Thymus (tissue), 11 donors: ENCODE measurements at regions not wholly inside any gene's neighbourhood (a gene's known extent, or its start where the extent isn't known, plus 50 kb on each side); places are given as distances from the start of the nearest gene placed in this dataset.
A peak's percentile ranks its signal among the peaks of the same experiment; 100 is the strongest.

Experiments used
- DNase-seq, 9 donors: peaks; one replicate each; pipeline ENCODE4 v3.0.0-alpha.2; 2013; ENCODE audit warnings: low spot score in 9 of 9, low read depth in 6 of 9, missing footprints in 1 of 9
- H3K27ac ChIP-seq, 2 donors: one replicate each; pipeline ENCODE4 v1.5.1; 2013; ENCODE audit warnings: control low read depth in 1 of 2, low read depth in 1 of 2, low read length in 1 of 2, mild to moderate bottlenecking in 1 of 2, moderate library complexity in 1 of 2
- H3K27me3 ChIP-seq, 2 donors: one replicate each; pipeline ENCODE4 v1.5.1; 2013; ENCODE audit warnings: low read length in 1 of 2; ENCODE audit not compliant: control insufficient read depth in 2 of 2, insufficient read depth in 1 of 2
- H3K36me3 ChIP-seq, 2 donors: one replicate each; pipeline ENCODE4 v1.5.1; 2013; ENCODE audit warnings: low read length in 1 of 2, mild to moderate bottlenecking in 1 of 2, moderate library complexity in 1 of 2; ENCODE audit not compliant: control insufficient read depth in 2 of 2, insufficient read depth in 2 of 2
- H3K4me1 ChIP-seq, 2 donors: one replicate each; pipeline ENCODE4 v1.5.1; 2013; ENCODE audit warnings: low read length in 2 of 2; ENCODE audit not compliant: control insufficient read depth in 2 of 2, insufficient read depth in 2 of 2
- H3K4me3 ChIP-seq, 2 donors: one replicate each; pipeline ENCODE4 v1.5.1; 2013; ENCODE audit warnings: low read length in 2 of 2, control low read depth in 1 of 2, mild to moderate bottlenecking in 1 of 2
- H3K9me3 ChIP-seq, 2 donors: one replicate each; pipeline ENCODE4 v1.5.1; 2013; ENCODE audit warnings: low read length in 1 of 2, mild to moderate bottlenecking in 1 of 2; ENCODE audit not compliant: control insufficient read depth in 2 of 2, insufficient read depth in 1 of 2
- WGBS: extraction: QIAGEN DNeasy Blood & Tissue Kit; methylation state at CpG from one replicate; pipeline ENCODE4 v1.1.7; 2013; 5-methylcytosine and 5-hydroxymethylcytosine counted together
- donor health status: healthy.

DNA sequence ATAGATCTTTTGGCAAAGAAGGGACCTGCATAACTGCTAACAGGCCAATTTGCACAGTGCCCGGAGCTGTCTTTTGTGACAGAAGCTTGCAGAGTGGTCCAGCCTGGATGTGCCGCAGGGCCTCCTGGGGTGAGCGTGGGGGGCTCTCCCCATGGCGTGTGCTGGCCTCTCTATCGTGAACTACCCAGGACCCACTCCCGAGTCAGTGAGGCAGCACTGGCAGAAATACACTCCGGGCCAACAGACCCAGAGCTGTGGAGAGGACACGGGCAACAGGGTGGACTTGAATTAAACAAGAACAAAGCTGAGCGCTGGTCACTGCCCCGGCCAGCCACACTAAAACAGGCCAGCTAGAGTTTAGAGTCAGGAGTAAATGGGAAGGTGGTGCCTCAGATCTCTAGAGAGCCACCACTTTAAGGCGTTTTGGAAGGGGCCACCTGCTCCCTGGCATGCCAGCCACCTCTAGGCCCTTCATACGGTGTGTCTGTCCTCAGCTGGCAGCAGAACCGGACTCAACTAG lies 152.1 kb downstream of the KLF13 start:
- Histone ChIP-seq H3K27ac (no peak overlapping the region), H3K4me1 (peaks cover 20% of the 10 kb centered on the region in 2 donors), H3K9me3 (no peaks in the 10 kb centered on the region), H3K4me3 (no peak overlapping the region), H3K36me3 (no peaks in the 10 kb centered on the region), H3K27me3 (peaks cover 18 to 19% of the 10 kb centered on the region in 2 donors)
- DNase-seq = no peak
- 96% methylated on average over 13 of the region's 13 CpGs for WGBS

DNA sequence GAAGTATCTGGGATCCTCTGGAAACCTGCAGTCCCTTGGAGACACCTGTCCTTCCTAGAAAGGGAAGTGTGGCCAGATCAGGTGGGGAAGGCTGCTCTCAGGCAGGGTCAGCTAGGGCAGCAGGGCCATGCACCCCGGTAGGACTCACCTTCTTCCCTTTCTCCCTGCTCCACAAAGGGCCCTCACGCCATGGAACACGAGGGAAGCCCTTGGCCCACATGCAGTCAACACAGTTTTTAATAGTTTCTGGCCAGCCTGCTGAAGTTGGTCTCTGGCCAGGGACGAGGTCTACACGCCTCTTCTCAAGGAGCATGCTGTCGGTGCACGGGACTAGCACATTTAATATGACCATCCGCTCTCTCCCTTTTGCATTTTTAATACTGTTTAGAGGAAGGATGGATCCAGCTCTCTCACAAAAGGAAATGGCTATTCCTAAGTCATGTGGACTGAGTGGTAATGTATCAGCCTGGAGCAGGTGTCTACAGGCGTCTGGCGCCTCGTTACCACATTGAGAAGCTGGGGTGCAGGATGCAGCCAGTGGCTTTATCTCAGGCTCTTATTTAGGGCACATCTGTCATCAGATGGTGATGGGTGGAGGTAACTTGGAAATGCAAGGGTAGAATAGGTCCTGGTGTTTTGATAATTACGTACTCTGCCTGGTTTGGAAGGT lies 153.9 kb downstream of the KLF13 start:
- peak in 4 of 9 donors; percentile 33 to 69 (median 42) for DNase-seq
- Histone ChIP-seq H3K27ac (no peak overlapping the region), H3K36me3 (no peaks in the 10 kb centered on the region), H3K4me1 (peaks cover 20 to 24% of the 10 kb centered on the region in 2 donors), H3K9me3 (peaks cover 7% of the 10 kb centered on the region in 2 donors), H3K27me3 (peaks cover 27 to 36% of the 10 kb centered on the region in 2 donors), H3K4me3 (no peak overlapping the region)
- 71% methylated on average over 12 of the region's 12 CpGs for WGBS

DNA sequence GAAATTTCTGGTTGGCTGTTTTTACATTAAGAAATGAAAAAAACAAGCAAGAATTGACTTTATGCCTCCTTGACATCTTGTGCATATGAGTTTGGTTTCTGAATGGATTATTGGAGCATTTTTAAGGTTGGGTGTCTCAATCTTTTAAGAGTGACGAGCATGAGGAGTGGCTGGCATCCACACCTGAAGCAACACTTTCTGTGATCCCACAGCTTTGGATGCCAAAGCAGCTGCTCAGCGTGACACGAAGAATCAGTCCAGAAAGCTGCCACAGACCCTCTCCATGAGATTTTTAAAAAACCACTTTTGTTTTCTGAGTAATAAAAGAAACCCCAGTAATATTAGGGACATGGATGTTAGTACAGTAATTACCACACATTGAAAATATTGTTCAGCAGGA lies 154.5 kb downstream of the KLF13 start:
- 85% methylated on average over 3 of the region's 3 CpGs for WGBS
- Histone ChIP-seq H3K27me3 (peaks cover 27 to 40% of the 10 kb centered on the region in 2 donors), H3K27ac (no peak overlapping the region), H3K9me3 (peaks cover 7% of the 10 kb centered on the region in 2 donors), H3K4me3 (no peak overlapping the region), H3K36me3 (no peaks in the 10 kb centered on the region), H3K4me1 (peaks cover 20 to 30% of the 10 kb centered on the region in 2 donors)
- DNase-seq = no peak

DNA sequence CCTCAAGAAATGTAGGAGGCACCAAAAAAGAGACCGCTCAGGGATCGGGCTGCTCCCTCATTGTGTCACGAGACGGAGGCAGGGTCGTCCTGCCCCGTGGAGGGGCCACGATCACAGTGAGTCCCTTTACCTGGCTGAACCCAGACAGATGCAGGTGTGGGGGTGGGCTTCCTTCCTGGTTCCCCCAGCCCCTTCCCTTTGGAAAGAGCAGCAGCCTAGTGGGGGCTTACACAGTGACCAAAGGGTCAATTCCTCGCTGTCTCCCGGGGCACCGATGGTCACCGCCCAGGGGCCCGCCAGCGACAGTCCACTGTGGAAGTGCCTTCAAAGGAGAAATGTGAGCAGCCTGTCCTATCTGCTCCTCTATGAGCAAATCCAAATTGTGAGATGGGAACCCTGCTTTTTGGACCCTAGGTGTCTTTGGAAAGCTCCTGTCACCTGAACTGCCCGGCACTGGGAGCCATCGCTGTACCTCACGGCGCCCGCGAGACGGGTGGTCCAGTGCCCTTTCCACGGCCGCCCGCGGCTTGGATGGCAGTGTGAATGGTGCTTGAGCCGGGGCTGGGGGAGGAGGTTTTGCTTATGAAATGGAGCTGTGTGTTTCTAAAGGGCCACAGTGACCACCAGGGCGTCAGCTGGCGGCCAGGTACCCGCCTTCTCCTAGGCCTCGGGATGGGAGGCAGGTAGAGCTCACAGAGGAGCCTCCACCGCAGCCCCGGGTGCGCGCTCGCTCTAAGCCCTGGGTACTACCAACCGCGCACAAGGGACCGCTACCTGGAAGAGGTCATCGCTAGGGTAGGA lies 155.7 kb downstream of the KLF13 start:
- H3K9me3 ChIP-seq = peaks cover 7% of the 10 kb centered on the region in 2 donors
- peaks cover 21 to 40% of the 10 kb centered on the region in 2 donors for H3K4me1 ChIP-seq
- 97% methylated on average over 38 of the region's 38 CpGs for WGBS
- peak overlapping the region; percentile 22 to 62 for H3K4me3 ChIP-seq
- DNase-seq = no peak
- no peaks in the 10 kb centered on the region for H3K36me3 ChIP-seq
- no peak overlapping the region for H3K27ac ChIP-seq
- H3K27me3 ChIP-seq = peaks cover 27 to 43% of the 10 kb centered on the region in 2 donors

DNA sequence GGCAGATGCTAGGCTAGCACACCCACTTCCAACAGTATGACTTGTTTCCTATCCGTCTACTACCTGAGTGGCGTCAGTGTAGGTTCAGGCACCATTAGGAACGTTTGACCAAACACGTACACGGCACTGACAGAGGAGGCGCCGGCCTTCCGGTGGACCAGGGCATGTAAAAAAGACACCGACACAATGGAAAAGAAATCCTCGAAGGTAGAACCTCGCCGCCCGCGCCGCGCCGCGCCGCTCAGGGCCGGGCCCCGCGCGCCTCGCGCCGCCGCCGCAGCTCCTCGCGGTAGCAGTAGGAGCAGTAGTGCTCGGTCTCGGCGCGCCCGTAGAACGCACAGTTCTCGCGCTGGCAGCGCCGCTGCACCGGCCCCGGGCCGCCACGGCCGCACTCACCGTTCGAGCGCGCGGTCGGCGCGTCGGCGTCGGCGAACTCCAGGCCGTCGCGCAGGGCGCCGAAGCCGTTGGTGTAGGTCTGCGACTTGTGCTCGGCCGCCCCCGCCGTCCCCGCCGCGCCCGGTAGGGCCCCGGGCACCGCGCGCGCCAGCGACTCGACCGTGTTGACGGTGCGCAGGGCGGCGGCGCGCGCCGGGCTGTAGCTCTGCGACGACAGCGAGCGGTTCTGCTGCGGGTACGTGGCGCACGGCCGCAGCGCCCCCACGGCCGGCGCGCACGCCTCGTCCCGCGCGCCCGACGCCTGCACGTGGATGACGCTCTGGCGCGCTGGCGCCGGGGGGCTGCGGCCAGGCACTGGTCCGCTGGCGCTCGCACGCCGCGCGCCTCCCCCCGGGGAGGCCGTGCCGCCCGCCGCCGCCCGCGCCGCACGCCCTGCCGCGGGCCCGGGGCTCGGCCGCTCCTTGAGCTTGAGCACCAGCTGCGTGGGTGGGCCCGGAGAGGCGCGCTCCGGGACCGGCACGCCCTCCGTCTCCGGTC lies 156.7 kb downstream of the KLF13 start:
- H3K4me1 ChIP-seq = peaks cover 31 to 50% of the 10 kb centered on the region in 2 donors
- H3K27me3 ChIP-seq = peaks cover 27 to 43% of the 10 kb centered on the region in 2 donors
- peaks cover 7% of the 10 kb centered on the region in 2 donors for H3K9me3 ChIP-seq
- H3K4me3 ChIP-seq = peak overlapping the region; percentile 22 to 62
- peak in 3 of 9 donors; percentile 39 to 61 (median 43) for DNase-seq
- peak overlapping the region in 1 of 2 donors; percentile 55 for H3K27ac ChIP-seq
- no peaks in the 10 kb centered on the region for H3K36me3 ChIP-seq
- WGBS = 4% methylated on average over 146 of the region's 147 CpGs

DNA sequence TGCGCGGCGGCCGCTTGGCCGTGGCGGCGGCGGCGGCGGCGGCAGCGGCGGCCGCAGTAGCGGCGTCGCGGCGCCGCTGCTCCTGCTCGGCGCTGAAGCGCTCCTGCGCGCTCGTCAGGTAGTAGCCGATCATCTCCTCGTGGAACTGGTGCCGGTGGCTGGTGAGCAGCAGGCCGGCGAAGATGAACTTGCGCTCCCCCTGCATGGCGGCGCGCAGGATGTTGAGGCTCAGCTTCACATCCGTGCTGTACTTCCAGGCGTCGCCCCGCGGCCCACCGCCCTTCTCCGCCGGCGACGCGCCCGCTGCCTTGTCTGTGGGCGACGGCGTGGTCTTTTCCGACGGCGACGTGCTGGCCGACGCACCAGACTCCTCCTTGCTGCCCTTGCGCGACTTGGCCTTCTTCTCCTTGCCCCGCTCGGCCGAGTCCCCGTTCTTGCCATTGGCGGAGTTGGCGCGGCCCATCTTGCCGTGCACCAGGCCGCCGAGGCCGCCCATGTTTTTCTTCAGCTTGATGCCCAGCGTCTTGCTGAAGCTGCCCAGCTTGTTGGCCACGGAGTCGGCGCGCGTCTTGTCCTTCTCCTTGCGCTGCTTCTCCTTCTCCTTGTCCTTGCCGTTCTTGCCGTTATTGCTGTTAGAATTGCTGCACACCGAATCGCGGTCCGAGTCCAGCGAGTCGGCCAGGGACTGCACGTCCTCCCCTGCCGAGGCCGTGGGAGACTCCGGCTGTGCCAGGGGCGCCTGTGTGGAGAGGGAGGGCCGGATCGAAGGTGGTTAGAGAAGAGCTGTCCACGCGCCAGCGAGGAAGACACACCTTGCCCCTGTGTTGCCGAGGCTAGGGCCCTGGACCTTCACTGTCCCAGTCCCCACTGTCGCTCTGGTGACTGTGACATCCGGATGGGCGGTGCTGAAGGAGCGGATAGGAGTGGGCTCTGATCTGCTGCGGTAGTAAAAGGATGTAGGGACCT lies 157.6 kb downstream of the KLF13 start:
- H3K27ac ChIP-seq = peak overlapping the region in 1 of 2 donors; percentile 15
- peak in 2 of 9 donors; percentile 35 to 53 for DNase-seq
- whole genome bisulfite sequencing = 65% methylated on average over 100 of the region's 100 CpGs
- H3K36me3 ChIP-seq = no peaks in the 10 kb centered on the region
- H3K9me3 ChIP-seq = peaks cover 7% of the 10 kb centered on the region in 2 donors
- peaks cover 27 to 41% of the 10 kb centered on the region in 2 donors for H3K27me3 ChIP-seq
- H3K4me3 ChIP-seq = peak overlapping the region in 1 of 2 donors; percentile 62
- H3K4me1 ChIP-seq = peaks cover 33 to 58% of the 10 kb centered on the region in 2 donors

DNA sequence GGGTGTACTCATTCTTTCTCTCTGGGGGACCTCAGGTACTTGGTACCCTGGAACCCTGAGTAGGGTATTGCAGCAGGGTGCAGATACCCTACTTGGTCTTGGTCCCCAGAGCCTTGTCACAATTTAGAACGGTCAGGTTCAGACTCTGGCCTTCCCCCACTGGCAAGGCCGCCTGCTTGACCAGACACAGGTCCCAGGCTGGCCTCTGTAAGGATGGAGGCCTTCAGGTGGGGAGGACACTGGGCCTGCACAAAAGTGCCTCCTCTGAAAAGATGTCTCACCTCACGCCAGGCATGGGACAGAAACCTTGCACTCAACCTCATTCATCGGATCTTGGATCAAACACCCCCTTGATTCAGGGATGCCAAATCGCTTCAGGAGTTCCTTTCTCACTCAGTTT lies 158.4 kb downstream of the KLF13 start:
- H3K9me3 ChIP-seq = peaks cover 7% of the 10 kb centered on the region in 2 donors
- H3K4me3 ChIP-seq = no peak overlapping the region
- H3K36me3 ChIP-seq = no peaks in the 10 kb centered on the region
- no peak overlapping the region for H3K27ac ChIP-seq
- 99% methylated on average over 5 of the region's 5 CpGs for WGBS
- peaks cover 27 to 41% of the 10 kb centered on the region in 2 donors for H3K27me3 ChIP-seq
- peaks cover 33 to 63% of the 10 kb centered on the region in 2 donors for H3K4me1 ChIP-seq
- no peak for DNase-seq

DNA sequence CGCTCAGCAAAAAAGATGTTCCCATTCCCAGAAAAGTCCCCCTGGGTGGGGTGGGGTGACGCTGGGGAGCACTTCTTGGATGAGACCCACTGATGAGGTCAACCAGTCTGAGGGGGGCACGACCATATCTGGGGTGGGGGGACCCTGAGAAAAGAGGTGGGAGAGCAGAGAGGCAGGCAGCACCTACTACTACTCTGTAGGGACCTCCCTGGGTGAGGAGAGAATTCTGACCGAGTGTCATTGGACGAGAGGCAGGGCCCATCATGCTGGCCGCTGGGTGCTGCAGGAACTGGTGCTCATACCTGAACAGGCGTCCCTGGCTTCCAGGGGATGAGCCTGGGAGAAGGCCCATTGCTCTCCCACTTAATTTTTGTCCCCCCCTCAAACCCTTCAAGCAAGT lies 158.8 kb downstream of the KLF13 start:
- Histone ChIP-seq H3K27ac (no peak overlapping the region), H3K4me3 (no peak overlapping the region), H3K4me1 (peaks cover 29 to 60% of the 10 kb centered on the region in 2 donors), H3K36me3 (no peaks in the 10 kb centered on the region), H3K27me3 (peaks cover 27 to 41% of the 10 kb centered on the region in 2 donors), H3K9me3 (peaks cover 7% of the 10 kb centered on the region in 2 donors)
- DNase-seq = no peak
- WGBS = 94% methylated on average over 7 of the region's 7 CpGs
